ENCODE measurements at regions not wholly inside any gene's neighbourhood (a gene's known extent, or its start where the extent isn't known, plus 50 kb on each side); places are given as distances from the start of the nearest gene placed in this dataset.

- TF ChIP-seq CTCF (IDR thresholded peaks at IDR 0.05; ENCODE audit: insufficient read depth, low read length) = no peak
- H3K4me3 ChIP-seq (ENCODE audit: low read depth, low read length) = no peak overlapping the region
- DNase-seq (ENCODE audit: low read depth) = no peak
These were observed 65.1 kb upstream of the C3orf49 start for GRCh38 chr3:63753995-63754394.

- H3K4me3 ChIP-seq (ENCODE audit: low read depth, low read length) = no peak overlapping the region
- peak; percentile 80 for DNase-seq (ENCODE audit: low read depth)
- no peak for TF ChIP-seq CTCF (IDR thresholded peaks at IDR 0.05; ENCODE audit: insufficient read depth, low read length)
These were observed 56.9 kb upstream of the C3orf49 start for GRCh38 chr3:63762180-63762579.

GRCh38 chr3:63762934-63763550 is 56.1 kb upstream of the C3orf49 start:
- H3K4me3 ChIP-seq (ENCODE audit: low read depth, low read length) = no peak overlapping the region
- peak; percentile 58 for DNase-seq (ENCODE audit: low read depth)
- no peak for TF ChIP-seq CTCF (IDR thresholded peaks at IDR 0.05; ENCODE audit: insufficient read depth, low read length)

- H3K4me3 ChIP-seq (ENCODE audit: low read depth, low read length) = no peak overlapping the region
- peak; percentile 22 for DNase-seq (ENCODE audit: low read depth)
- TF ChIP-seq CTCF (IDR thresholded peaks at IDR 0.05; ENCODE audit: insufficient read depth, low read length) = no peak
These were observed 54.6 kb upstream of the C3orf49 start for GRCh38 chr3:63764511-63764910.

- H3K4me3 ChIP-seq (ENCODE audit: low read depth, low read length) = no peak overlapping the region
- TF ChIP-seq CTCF (IDR thresholded peaks at IDR 0.05; ENCODE audit: insufficient read depth, low read length) = no peak
- DNase-seq (ENCODE audit: low read depth) = no peak
These were observed 52.8 kb upstream of the C3orf49 start for GRCh38 chr3:63766261-63766660.

GRCh38 chr3:63768386-63768785 is 50.7 kb upstream of the C3orf49 start:
- no peak for DNase-seq (ENCODE audit: low read depth)
- no peak overlapping the region for H3K4me3 ChIP-seq (ENCODE audit: low read depth, low read length)
- TF ChIP-seq CTCF (IDR thresholded peaks at IDR 0.05; ENCODE audit: insufficient read depth, low read length) = no peak

- DNase-seq (ENCODE audit: low read depth) = no peak
- TF ChIP-seq CTCF (IDR thresholded peaks at IDR 0.05; ENCODE audit: insufficient read depth, low read length) = no peak
- H3K4me3 ChIP-seq (ENCODE audit: low read depth, low read length) = no peak overlapping the region
These were observed 50.2 kb upstream of the C3orf49 start for GRCh38 chr3:63768888-63769287.
